HL-60 (cell line): ENCODE measurements at regions not wholly inside any gene's neighbourhood (a gene's known extent, or its start where the extent isn't known, plus 50 kb on each side); places are given as distances from the start of the nearest gene placed in this dataset.

Experiments
- CTCF ChIP-seq: IDR thresholded peaks from one replicate; pipeline ENCODE4 v1.5.1; 2011; ENCODE audit warnings: low read length, control low read depth, inconsistent platforms; ENCODE audit not compliant: insufficient read depth
- GABPA ChIP-seq: IDR thresholded peaks from 2 replicates; pipeline ENCODE4 v1.6.1; 2012; ENCODE audit warnings: low read depth
- SPI1 ChIP-seq: IDR thresholded peaks from 2 replicates; pipeline ENCODE4 v1.6.1; 2012; ENCODE audit warnings: low read depth, mild to moderate bottlenecking, borderline replicate concordance

- TF ChIP-seq CTCF (no peak), GABPA (no peak), SPI1 (no peak)
Measured at GRCh38 chr1:204013052-204013451, 59.9 kb upstream of the SOX13 start.
